Endothelial cell of umbilical vein (primary cell): ENCODE measurements at regions not wholly inside any gene's neighbourhood (a gene's known extent, or its start where the extent isn't known, plus 50 kb on each side); places are given as distances from the start of the nearest gene placed in this dataset.

Experiments
- CTCF ChIP-seq, 2 donors: IDR thresholded peaks; 1 replicate in 1 of 2; 2 replicates in 1 of 2; pipeline ENCODE4 v1.5.1; 2011; ENCODE audit warnings: low read length in 2 of 2, mild to moderate bottlenecking in 2 of 2, moderate library complexity in 2 of 2, control low read depth in 1 of 2, inconsistent platforms in 1 of 2, low read depth in 1 of 2; ENCODE audit not compliant: insufficient read depth in 1 of 2; ENCODE audit errors: extremely low read depth in 1 of 2
- EZH2 ChIP-seq: IDR thresholded peaks from 2 replicates; pipeline ENCODE4 v1.6.1; 2012; ENCODE audit warnings: borderline replicate concordance, low read depth, mild to moderate bottlenecking, moderate library complexity, low read length, inconsistent platforms; ENCODE audit not compliant: severe bottlenecking
- FOS ChIP-seq: IDR thresholded peaks from 2 replicates; pipeline ENCODE4 v1.6.1; 2011; ENCODE audit warnings: mild to moderate bottlenecking, low read length, moderate library complexity, borderline replicate concordance; ENCODE audit not compliant: insufficient read depth
- MAX ChIP-seq: IDR thresholded peaks from 2 replicates; pipeline ENCODE4 v1.6.1; 2011; ENCODE audit not compliant: insufficient read depth, insufficient read length
- POLR2A ChIP-seq: IDR thresholded peaks from 2 replicates; pipeline ENCODE4 v1.6.1; 2012; ENCODE audit warnings: low read depth, mild to moderate bottlenecking, control low read depth, low read length
- POLR2AphosphoS5 ChIP-seq: IDR thresholded peaks from 2 replicates; pipeline ENCODE4 v1.6.1; 2012; ENCODE audit warnings: low read depth, mild to moderate bottlenecking, control low read depth, low read length, moderate library complexity; ENCODE audit not compliant: insufficient read depth

GRCh38 chr18:28952339-28952738 is 775.4 kb upstream of the CDH2 start:
- TF ChIP-seq CTCF (IDR thresholded peaks at IDR 0.05; ENCODE audit: extremely low read depth in 1 of 2, insufficient read depth in 1 of 2, low read depth in 1 of 2, low read length in 2 of 2) (no peak), FOS (no peak), POLR2AphosphoS5 (no peak), POLR2A (no peak), MAX (no peak), EZH2 (no peak)
